Transverse colon (tissue), 4 donors: ENCODE measurements at regions not wholly inside any gene's neighbourhood (a gene's known extent, or its start where the extent isn't known, plus 50 kb on each side); places are given as distances from the start of the nearest gene placed in this dataset.

Source experiments
- DNase-seq: peaks from one replicate; pipeline ENCODE4 v3.0.0-alpha.2; 2019
- H3K27ac ChIP-seq, 4 donors: fragments of 200-600 bp; sonication (generic); 2 replicates each; pipeline ENCODE4 v1.5.1; 2016 to 2018; ENCODE audit warnings: inconsistent platforms in 4 of 4
- H3K27me3 ChIP-seq: fragments of 200-600 bp; sonication (generic); 2 replicates; pipeline ENCODE4 v1.5.1; 2017; ENCODE audit warnings: inconsistent platforms
- H3K36me3 ChIP-seq, 4 donors: fragments of 200-600 bp; sonication (generic); 2 replicates each; pipeline ENCODE4 v1.5.1; 2017 to 2019; ENCODE audit warnings: inconsistent platforms in 4 of 4
- H3K4me1 ChIP-seq, 4 donors: fragments of 200-600 bp; sonication (generic); 2 replicates each; pipeline ENCODE4 v1.5.1; 2017 to 2020; ENCODE audit warnings: inconsistent platforms in 4 of 4
- H3K4me3 ChIP-seq, 4 donors: fragments of 200-600 bp; sonication (generic); 1 replicate in 1 of 4; 2 replicates in 3 of 4; pipeline versions ENCODE4 v1.5.1 to v1.6.1; 2017 to 2019; ENCODE audit warnings: inconsistent platforms in 4 of 4
- H3K9me3 ChIP-seq, 2 donors: fragments of 200-600 bp; sonication (generic); 2 replicates each; pipeline ENCODE4 v1.5.1; 2017 to 2019; ENCODE audit warnings: inconsistent platforms in 2 of 2
- CTCF ChIP-seq, 5 experiments: fragments of 200-600 bp in 3 of 5; fragments of 450-650 bp in 2 of 5; sonication (generic) in 3 of 5; IDR thresholded peaks; 1 replicate in 2 of 5; 2 replicates in 3 of 5; pipeline ENCODE4 v1.5.1; 2016 to 2017; ENCODE audit warnings: antibody characterized with exemption in 5 of 5, inconsistent platforms in 3 of 5, mild to moderate bottlenecking in 2 of 5, moderate library complexity in 1 of 5
- EP300 ChIP-seq: sonication (generic); formaldehyde crosslinking; IDR thresholded peaks from one replicate; pipeline ENCODE4 v1.6.1; 2017; ENCODE audit warnings: antibody characterized with exemption, low read depth
- POLR2A ChIP-seq: fragments of 450-650 bp; IDR thresholded peaks from one replicate; pipeline ENCODE4 v1.6.1; 2016; ENCODE audit warnings: antibody characterized with exemption, mild to moderate bottlenecking, moderate library complexity
- POLR2AphosphoS5 ChIP-seq, 3 donors: sonication (generic); formaldehyde crosslinking; IDR thresholded peaks; one replicate each; pipeline ENCODE4 v1.6.1; 2016; ENCODE audit warnings: antibody characterized with exemption in 3 of 3
- WGBS, 2 donors: methylation state at CpG; one replicate each; pipeline ENCODE4 v1.1.5; 2018; ENCODE audit warnings: low coverage in 1 of 2; 5-methylcytosine and 5-hydroxymethylcytosine counted together
- in situ Hi-C, 4 donors: fragments of 200-750 bp; cut with MboI; loops; one replicate each; pipeline versions ENCODE4 v1.15.0 to v1.15.1; 2017; ENCODE audit warnings: low sequenced_read_pairs in 3 of 4, low pct_ligation_motif_present in 1 of 4, low pct_unique_long_range_greater_than_20kb in 1 of 4
- intact Hi-C: fragments of 100-400 bp; cut with DNase I; formaldehyde crosslinking; loops from one replicate; pipeline ENCODE4 v1.15.1; 2023; ENCODE audit warnings: low total_unique reads

GRCh38 chr6:82025271-82025670 is 222.3 kb downstream of the IBTK start:
- intact Hi-C loops, result no loop called here
- in situ Hi-C loops, result loop anchor here in 1 of 4 donors (25.0 kb wide), 1 partner anchor 1413 kb away; no protein-coding TSS in a partner anchor
- 84 to 100% methylated on average over 1 of the region's 1 CpG for WGBS, 2 donors
- Histone ChIP-seq H3K9me3 (no peaks in the 10 kb centered on the region), H3K27ac (no peak overlapping the region), H3K4me3 (no peak overlapping the region), H3K4me1 (no peaks in the 10 kb centered on the region), H3K36me3 (no peaks in the 10 kb centered on the region), H3K27me3 (no peaks in the 10 kb centered on the region)
- TF ChIP-seq EP300 (no peak), POLR2AphosphoS5 (IDR thresholded peaks at IDR 0.05) (no peak), POLR2A (no peak), CTCF (IDR thresholded peaks at IDR 0.05) (no peak)
- DNase-seq, result no peak

GRCh38 chr6:82022614-82023129 is 224.9 kb downstream of the IBTK start:
- Histone ChIP-seq H3K4me3 (no peak overlapping the region), H3K27ac (no peak overlapping the region), H3K27me3 (no peaks in the 10 kb centered on the region), H3K36me3 (no peaks in the 10 kb centered on the region), H3K4me1 (peaks cover 0 to under 1% (median 0%) of the 10 kb centered on the region in 4 donors), H3K9me3 (no peaks in the 10 kb centered on the region)
- 96 to 100% methylated on average over 2 of the region's 2 CpGs for WGBS, 2 donors
- intact Hi-C loops (no loop called here), in situ Hi-C loops (no loop called here)
- TF ChIP-seq EP300, result no peak
- no peak for TF ChIP-seq POLR2A
- no peak for DNase-seq

GRCh38 chr6:82017773-82018172 is 229.8 kb downstream of the IBTK start:
- H3K27ac ChIP-seq, result no peak overlapping the region
- H3K4me3 ChIP-seq, result no peak overlapping the region
- peaks cover 0 to 7% (median 2%) of the 10 kb centered on the region in 4 donors for H3K4me1 ChIP-seq
- no peaks in the 10 kb centered on the region for H3K27me3 ChIP-seq
- in situ Hi-C loops, result no loop called here
- no peak for DNase-seq
- TF ChIP-seq POLR2AphosphoS5 (IDR thresholded peaks at IDR 0.05) (no peak), EP300 (no peak), POLR2A (no peak), CTCF (IDR thresholded peaks at IDR 0.05) (no peak)
- H3K9me3 ChIP-seq, result no peaks in the 10 kb centered on the region
- 76 to 94% methylated on average over 3 of the region's 3 CpGs for WGBS, 2 donors
- intact Hi-C loops, result no loop called here
- H3K36me3 ChIP-seq, result no peaks in the 10 kb centered on the region

- TF ChIP-seq EP300 (no peak), CTCF (IDR thresholded peaks at IDR 0.05) (no peak), POLR2AphosphoS5 (IDR thresholded peaks at IDR 0.05) (peak; percentile 14 to 41 (median 21)), POLR2A (no peak)
- Histone ChIP-seq H3K27me3 (no peaks in the 10 kb centered on the region), H3K4me3 (no peak overlapping the region), H3K4me1 (peaks cover 0 to 7% (median 2%) of the 10 kb centered on the region in 4 donors), H3K9me3 (no peaks in the 10 kb centered on the region), H3K36me3 (no peaks in the 10 kb centered on the region), H3K27ac (peak overlapping the region in 1 of 4 donors; percentile 10)
- intact Hi-C loops, result no loop called here
- in situ Hi-C loops, result no loop called here
- DNase-seq, result no peak
These were observed 230.3 kb downstream of the IBTK start for GRCh38 chr6:82017288-82017687.

- H3K4me1 ChIP-seq, result peaks cover 0 to 7% (median 2%) of the 10 kb centered on the region in 4 donors
- H3K9me3 ChIP-seq, result no peaks in the 10 kb centered on the region
- no peaks in the 10 kb centered on the region for H3K27me3 ChIP-seq
- H3K4me3 ChIP-seq, result no peak overlapping the region
- WGBS, 2 donors, result 35 to 80% methylated on average over 2 of the region's 2 CpGs
- H3K36me3 ChIP-seq, result no peaks in the 10 kb centered on the region
- TF ChIP-seq EP300 (no peak), POLR2A (no peak), CTCF (IDR thresholded peaks at IDR 0.05) (no peak), POLR2AphosphoS5 (IDR thresholded peaks at IDR 0.05) (no peak)
- in situ Hi-C loops (no loop called here), intact Hi-C loops (no loop called here)
- H3K27ac ChIP-seq, result no peak overlapping the region
- DNase-seq, result no peak
These were observed 232.0 kb downstream of the IBTK start for GRCh38 chr6:82015526-82015925.
